ENCODE measurements at regions not wholly inside any gene's neighbourhood (a gene's known extent, or its start where the extent isn't known, plus 50 kb on each side); places are given as distances from the start of the nearest gene placed in this dataset.

- no peaks in the 10 kb centered on the region for H3K4me1 ChIP-seq
- 50 to 51% methylated on average over 3 of the region's 3 CpGs for WGBS, 2 donors
- no peak for TF ChIP-seq EP300 (IDR thresholded peaks at IDR 0.05)
- TF ChIP-seq POLR2A (IDR thresholded peaks at IDR 0.05) = no peak
- TF ChIP-seq CTCF (IDR thresholded peaks at IDR 0.05) = no peak
- no peak for TF ChIP-seq POLR2AphosphoS5 (IDR thresholded peaks at IDR 0.05)
- no peak overlapping the region for H3K4me3 ChIP-seq
- DNase-seq = no peak
- no peaks in the 10 kb centered on the region for H3K27me3 ChIP-seq
- H3K36me3 ChIP-seq = no peaks in the 10 kb centered on the region
- H3K27ac ChIP-seq = no peak overlapping the region
- H3K9me3 ChIP-seq = no peaks in the 10 kb centered on the region
- ATAC-seq (ENCODE audit: low FRiP score in 2 of 2) = no peak
Measured at GRCh38 chr3:66709532-66709931, 208.7 kb upstream of the LRIG1 start.

- Histone ChIP-seq H3K27me3 (no peaks in the 10 kb centered on the region), H3K27ac (no peak overlapping the region), H3K9me3 (no peaks in the 10 kb centered on the region), H3K4me1 (no peaks in the 10 kb centered on the region), H3K4me3 (no peak overlapping the region), H3K36me3 (no peaks in the 10 kb centered on the region)
- DNase-seq (no peak), ATAC-seq (ENCODE audit: low FRiP score in 2 of 2) (no peak)
- TF ChIP-seq EP300 (IDR thresholded peaks at IDR 0.05) (no peak), POLR2A (IDR thresholded peaks at IDR 0.05) (no peak), POLR2AphosphoS5 (IDR thresholded peaks at IDR 0.05) (no peak), CTCF (IDR thresholded peaks at IDR 0.05) (no peak)
- WGBS, 2 donors = 65 to 66% methylated on average over 4 of the region's 4 CpGs
Measured at GRCh38 chr3:66712210-66712609, 211.4 kb upstream of the LRIG1 start.

- no peak for DNase-seq
- Histone ChIP-seq H3K36me3 (no peaks in the 10 kb centered on the region), H3K4me3 (no peak overlapping the region), H3K27ac (no peak overlapping the region), H3K4me1 (no peaks in the 10 kb centered on the region), H3K27me3 (no peaks in the 10 kb centered on the region), H3K9me3 (no peaks in the 10 kb centered on the region)
- TF ChIP-seq EP300 (IDR thresholded peaks at IDR 0.05) (no peak), POLR2AphosphoS5 (IDR thresholded peaks at IDR 0.05) (no peak), POLR2A (IDR thresholded peaks at IDR 0.05) (no peak)
- WGBS, 2 donors = 41 to 48% methylated on average over 2 of the region's 2 CpGs
- ATAC-seq (ENCODE audit: low FRiP score in 2 of 2) = no peak
Measured at GRCh38 chr3:66713921-66714320, 213.1 kb upstream of the LRIG1 start.

- no peaks in the 10 kb centered on the region for H3K36me3 ChIP-seq
- 69 to 80% methylated on average over 2 of the region's 2 CpGs for WGBS, 2 donors
- H3K27me3 ChIP-seq = no peaks in the 10 kb centered on the region
- TF ChIP-seq POLR2AphosphoS5 (IDR thresholded peaks at IDR 0.05) = no peak
- no peak for TF ChIP-seq EP300 (IDR thresholded peaks at IDR 0.05)
- TF ChIP-seq CTCF (IDR thresholded peaks at IDR 0.05) = no peak
- TF ChIP-seq POLR2A (IDR thresholded peaks at IDR 0.05) = no peak
- H3K4me3 ChIP-seq = no peak overlapping the region
- no peaks in the 10 kb centered on the region for H3K4me1 ChIP-seq
- DNase-seq (no peak), ATAC-seq (ENCODE audit: low FRiP score in 2 of 2) (no peak)
- no peaks in the 10 kb centered on the region for H3K9me3 ChIP-seq
- H3K27ac ChIP-seq = no peak overlapping the region
Measured at GRCh38 chr3:66715806-66716205, 215.0 kb upstream of the LRIG1 start.

GRCh38 chr3:66717806-66718205 is 217.0 kb upstream of the LRIG1 start:
- no peaks in the 10 kb centered on the region for H3K9me3 ChIP-seq

More at GRCh38 chr3:66717806-66718205, 217.0 kb upstream of the LRIG1 start:
- H3K27me3 ChIP-seq = no peaks in the 10 kb centered on the region
- WGBS, 2 donors = 91 to 93% methylated on average over 7 of the region's 7 CpGs
- no peak overlapping the region for H3K27ac ChIP-seq
- H3K4me3 ChIP-seq = no peak overlapping the region
- H3K36me3 ChIP-seq = no peaks in the 10 kb centered on the region
- ATAC-seq (ENCODE audit: low FRiP score in 2 of 2) = no peak
- no peaks in the 10 kb centered on the region for H3K4me1 ChIP-seq
- TF ChIP-seq CTCF (IDR thresholded peaks at IDR 0.05) (no peak), EP300 (IDR thresholded peaks at IDR 0.05) (no peak), POLR2AphosphoS5 (IDR thresholded peaks at IDR 0.05) (no peak), POLR2A (IDR thresholded peaks at IDR 0.05) (no peak)
- no peak for DNase-seq
